ENCODE measurements at regions not wholly inside any gene's neighbourhood (a gene's known extent, or its start where the extent isn't known, plus 50 kb on each side); places are given as distances from the start of the nearest gene placed in this dataset.

DNA sequence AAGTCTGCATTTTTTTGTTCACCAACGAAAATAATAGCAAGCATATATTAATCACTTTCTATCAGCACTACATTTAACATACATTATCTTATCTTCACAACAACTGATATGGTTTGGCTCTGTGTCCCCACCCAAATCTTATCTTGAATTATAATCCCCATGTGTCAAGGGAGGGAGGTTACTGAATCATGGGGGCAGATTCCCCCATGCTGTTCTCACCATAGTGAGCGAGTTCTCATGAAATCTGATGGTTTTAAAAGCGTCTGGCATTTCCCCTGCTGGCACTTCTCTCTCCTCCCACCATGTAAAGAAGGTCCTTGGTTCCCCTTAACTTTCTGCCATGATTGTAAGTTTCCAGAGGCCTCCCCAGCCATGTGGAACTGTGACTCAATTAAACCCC lies 235.7 kb upstream of the RXFP2 start:
- TF ChIP-seq, protein P1, sequence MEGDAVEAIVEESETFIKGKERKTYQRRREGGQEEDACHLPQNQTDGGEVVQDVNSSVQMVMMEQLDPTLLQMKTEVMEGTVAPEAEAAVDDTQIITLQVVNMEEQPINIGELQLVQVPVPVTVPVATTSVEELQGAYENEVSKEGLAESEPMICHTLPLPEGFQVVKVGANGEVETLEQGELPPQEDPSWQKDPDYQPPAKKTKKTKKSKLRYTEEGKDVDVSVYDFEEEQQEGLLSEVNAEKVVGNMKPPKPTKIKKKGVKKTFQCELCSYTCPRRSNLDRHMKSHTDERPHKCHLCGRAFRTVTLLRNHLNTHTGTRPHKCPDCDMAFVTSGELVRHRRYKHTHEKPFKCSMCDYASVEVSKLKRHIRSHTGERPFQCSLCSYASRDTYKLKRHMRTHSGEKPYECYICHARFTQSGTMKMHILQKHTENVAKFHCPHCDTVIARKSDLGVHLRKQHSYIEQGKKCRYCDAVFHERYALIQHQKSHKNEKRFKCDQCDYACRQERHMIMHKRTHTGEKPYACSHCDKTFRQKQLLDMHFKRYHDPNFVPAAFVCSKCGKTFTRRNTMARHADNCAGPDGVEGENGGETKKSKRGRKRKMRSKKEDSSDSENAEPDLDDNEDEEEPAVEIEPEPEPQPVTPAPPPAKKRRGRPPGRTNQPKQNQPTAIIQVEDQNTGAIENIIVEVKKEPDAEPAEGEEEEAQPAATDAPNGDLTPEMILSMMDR (IDR thresholded peaks at IDR 0.05) = no peak
- TF ChIP-seq, protein P2, sequence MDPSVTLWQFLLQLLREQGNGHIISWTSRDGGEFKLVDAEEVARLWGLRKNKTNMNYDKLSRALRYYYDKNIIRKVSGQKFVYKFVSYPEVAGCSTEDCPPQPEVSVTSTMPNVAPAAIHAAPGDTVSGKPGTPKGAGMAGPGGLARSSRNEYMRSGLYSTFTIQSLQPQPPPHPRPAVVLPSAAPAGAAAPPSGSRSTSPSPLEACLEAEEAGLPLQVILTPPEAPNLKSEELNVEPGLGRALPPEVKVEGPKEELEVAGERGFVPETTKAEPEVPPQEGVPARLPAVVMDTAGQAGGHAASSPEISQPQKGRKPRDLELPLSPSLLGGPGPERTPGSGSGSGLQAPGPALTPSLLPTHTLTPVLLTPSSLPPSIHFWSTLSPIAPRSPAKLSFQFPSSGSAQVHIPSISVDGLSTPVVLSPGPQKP (IDR thresholded peaks at IDR 0.05; ENCODE audit: low read depth, low read length) = no peak
- TF ChIP-seq HDAC2 (IDR thresholded peaks at IDR 0.05) = no peak
- no peak for TF ChIP-seq RFX5 (IDR thresholded peaks at IDR 0.05)
- no peak for TF ChIP-seq POLR2A (IDR thresholded peaks at IDR 0.05; ENCODE audit: low read length)
- no peak for TF ChIP-seq HEYL (CRISPR knock-in tag; IDR thresholded peaks at IDR 0.05)
- no peak for TF ChIP-seq EHMT2 (IDR thresholded peaks at IDR 0.05; ENCODE audit: low read depth)
- no peak for TF ChIP-seq MYC (IDR thresholded peaks at IDR 0.05; ENCODE audit: borderline replicate concordance, low read length)
- TF ChIP-seq KDM1A (IDR thresholded peaks at IDR 0.05; ENCODE audit: low read depth) = no peak
- no peak for TF ChIP-seq RARB (CRISPR knock-in tag; IDR thresholded peaks at IDR 0.05)
- TF ChIP-seq CEBPB (IDR thresholded peaks at IDR 0.05) = no peak
- no peak for TF ChIP-seq JUNB (IDR thresholded peaks at IDR 0.05)
- TF ChIP-seq NR3C1 (IDR thresholded peaks at IDR 0.05) = no peak
- TF ChIP-seq MAFK (IDR thresholded peaks at IDR 0.05; ENCODE audit: partially characterized antibody) = no peak

All from A549 (cell line).